ENCODE measurements at regions not wholly inside any gene's neighbourhood (a gene's known extent, or its start where the extent isn't known, plus 50 kb on each side); places are given as distances from the start of the nearest gene placed in this dataset.

- Histone ChIP-seq H3K4me1 (ENCODE audit: control insufficient read depth in 2 of 2, insufficient read depth in 2 of 2, low read length in 2 of 2) (no peaks in the 10 kb centered on the region), H3K27me3 (replicated peaks in 1 of 4; ENCODE audit: control extremely low read depth in 1 of 4, control insufficient read depth in 3 of 4, insufficient read depth in 4 of 4, low read length in 3 of 4) (no peaks in the 10 kb centered on the region), H3K27ac (ENCODE audit: low read length in 2 of 2) (no peak overlapping the region), H3K4me3 (ENCODE audit: control extremely low read depth in 1 of 5, extremely low read depth in 1 of 5, insufficient read depth in 1 of 5, low read depth in 2 of 5, low read length in 4 of 5) (no peak overlapping the region), H3K4me2 (replicated peaks; ENCODE audit: low read depth, low read length, poor library complexity, severe bottlenecking) (no peak overlapping the region), H3K9me3 (ENCODE audit: control extremely low read depth in 1 of 3, control insufficient read depth in 2 of 3, insufficient read depth in 1 of 3, low read length in 2 of 3) (no peaks in the 10 kb centered on the region), H3K79me2 (ENCODE audit: control insufficient read depth, insufficient read depth, low read length) (no peaks in the 10 kb centered on the region), H3K9ac (ENCODE audit: low read length) (no peak overlapping the region), H3K36me3 (replicated peaks in 1 of 2; ENCODE audit: control extremely low read depth in 1 of 2, control insufficient read depth in 1 of 2, extremely low read depth in 1 of 2, insufficient read depth in 2 of 2, low read length in 1 of 2) (no peaks in the 10 kb centered on the region), H4K20me1 (ENCODE audit: control insufficient read depth, insufficient read depth, low read length, poor library complexity, severe bottlenecking) (no peaks in the 10 kb centered on the region), H2AFZ (ENCODE audit: insufficient read depth, low read depth, low read length, poor library complexity, severe bottlenecking) (no peak overlapping the region)
- H3K27ac Mint-ChIP-seq, result no peak overlapping the region
- no peaks in the 10 kb centered on the region for H3K27me3 Mint-ChIP-seq
- DNase-seq (no peak), ATAC-seq (ENCODE audit: low read depth) (no peak)
- H3K4me3 Mint-ChIP-seq, result no peak overlapping the region
- WGBS (ENCODE audit: insufficient coverage), result no CpG with 5 or more reads among the region's 1 CpG
- intact Hi-C loops (cut with micrococcal nuclease), result no loop called here
- H3K4me1 Mint-ChIP-seq, result no peaks in the 10 kb centered on the region
- ChIA-PET POLR2A (no interaction called here), CTCF (no interaction called here)
- TF ChIP-seq CTCF (IDR thresholded peaks at IDR 0.05), result no peak
- no peak for TF ChIP-seq EZH2 (IDR thresholded peaks at IDR 0.05; ENCODE audit: borderline replicate concordance, insufficient read depth, low read depth, low read length, poor library complexity, severe bottlenecking)
- no peaks in the 10 kb centered on the region for H3K9me3 Mint-ChIP-seq (ENCODE audit: insufficient read depth)
Measured at GRCh38 chr7:12896316-12896715, 208.9 kb downstream of the ARL4A start.

- H4K20me1 ChIP-seq (ENCODE audit: control insufficient read depth, insufficient read depth, low read length, poor library complexity, severe bottlenecking), result no peaks in the 10 kb centered on the region
- Mint-ChIP-seq H3K4me3 (no peak overlapping the region), H3K27ac (no peak overlapping the region), H3K4me1 (no peaks in the 10 kb centered on the region), H3K27me3 (no peaks in the 10 kb centered on the region), H3K9me3 (ENCODE audit: insufficient read depth) (no peaks in the 10 kb centered on the region)
- H3K9ac ChIP-seq (ENCODE audit: low read length), result no peak overlapping the region
- no peaks in the 10 kb centered on the region for H3K4me1 ChIP-seq (ENCODE audit: control insufficient read depth in 2 of 2, insufficient read depth in 2 of 2, low read length in 2 of 2)
- ChIA-PET CTCF (no interaction called here), POLR2A (no interaction called here)
- no peak for ATAC-seq (ENCODE audit: low read depth)
- TF ChIP-seq EZH2 (IDR thresholded peaks at IDR 0.05; ENCODE audit: borderline replicate concordance, insufficient read depth, low read depth, low read length, poor library complexity, severe bottlenecking), result no peak
- no peak for TF ChIP-seq CTCF (IDR thresholded peaks at IDR 0.05)
- no peak overlapping the region for H2AFZ ChIP-seq (ENCODE audit: insufficient read depth, low read depth, low read length, poor library complexity, severe bottlenecking)
- no peak for DNase-seq
- 64% methylated on average over 2 of the region's 2 CpGs for WGBS (ENCODE audit: insufficient coverage)
- no peaks in the 10 kb centered on the region for H3K36me3 ChIP-seq (replicated peaks in 1 of 2; ENCODE audit: control extremely low read depth in 1 of 2, control insufficient read depth in 1 of 2, extremely low read depth in 1 of 2, insufficient read depth in 2 of 2, low read length in 1 of 2)
- no peak overlapping the region for H3K4me2 ChIP-seq (replicated peaks; ENCODE audit: low read depth, low read length, poor library complexity, severe bottlenecking)
- no peaks in the 10 kb centered on the region for H3K79me2 ChIP-seq (ENCODE audit: control insufficient read depth, insufficient read depth, low read length)
- H3K27ac ChIP-seq (ENCODE audit: low read length in 2 of 2), result no peak overlapping the region
- no peaks in the 10 kb centered on the region for H3K9me3 ChIP-seq (ENCODE audit: control extremely low read depth in 1 of 3, control insufficient read depth in 2 of 3, insufficient read depth in 1 of 3, low read length in 2 of 3)
- no peak overlapping the region for H3K4me3 ChIP-seq (ENCODE audit: control extremely low read depth in 1 of 5, extremely low read depth in 1 of 5, insufficient read depth in 1 of 5, low read depth in 2 of 5, low read length in 4 of 5)
- no peaks in the 10 kb centered on the region for H3K27me3 ChIP-seq (replicated peaks in 1 of 4; ENCODE audit: control extremely low read depth in 1 of 4, control insufficient read depth in 3 of 4, insufficient read depth in 4 of 4, low read length in 3 of 4)
- intact Hi-C loops (cut with micrococcal nuclease), result no loop called here
Measured at GRCh38 chr7:12898004-12898403, 210.6 kb downstream of the ARL4A start.
